Fibroblast of lung (primary cell): ENCODE measurements at regions not wholly inside any gene's neighbourhood (a gene's known extent, or its start where the extent isn't known, plus 50 kb on each side); places are given as distances from the start of the nearest gene placed in this dataset.

ENCODE experiments used
- DNase-seq, 2 donors: peaks; one replicate each; pipeline versions ENCODE4 v3.0.0 to v3.0.0-alpha.2; 2010; ENCODE audit warnings: low read depth in 2 of 2
- H2AFZ ChIP-seq: 2 replicates; pipeline ENCODE4 v1.5.1; 2012; ENCODE audit warnings: low read length, control low read depth, inconsistent platforms
- H3K27ac ChIP-seq: 2 replicates; pipeline ENCODE4 v1.5.1; 2011; ENCODE audit warnings: low read length, control low read depth; ENCODE audit not compliant: insufficient read depth
- H3K27me3 ChIP-seq: 2 replicates; pipeline ENCODE4 v1.5.1; 2011; ENCODE audit warnings: mild to moderate bottlenecking, low read length; ENCODE audit not compliant: control insufficient read depth, insufficient read depth
- H3K36me3 ChIP-seq: 2 replicates; pipeline ENCODE4 v1.5.1; 2011; ENCODE audit warnings: low read length; ENCODE audit not compliant: control insufficient read depth, insufficient read depth
- H3K4me1 ChIP-seq: 2 replicates; pipeline ENCODE4 v1.5.1; 2011; ENCODE audit warnings: low read length; ENCODE audit not compliant: control insufficient read depth, insufficient read depth; ENCODE audit errors: extremely low read depth
- H3K4me2 ChIP-seq: 2 replicates; pipeline ENCODE4 v1.5.1; 2011; ENCODE audit warnings: low read length, control low read depth; ENCODE audit not compliant: insufficient read depth; ENCODE audit errors: extremely low read depth
- H3K4me3 ChIP-seq, 4 experiments: fragments of 200-600 bp in 1 of 4; sonication (generic) in 1 of 4; replicated peaks in 1 of 4; 2 replicates each; pipeline ENCODE4 v1.5.1; 2011 to 2016; ENCODE audit warnings: low read length in 4 of 4, low read depth in 3 of 4, mild to moderate bottlenecking in 3 of 4, control low read depth in 2 of 4, inconsistent platforms in 1 of 4, mixed read lengths in 1 of 4; ENCODE audit not compliant: insufficient read depth in 1 of 4; ENCODE audit errors: control extremely low read depth in 1 of 4
- H3K79me2 ChIP-seq: 2 replicates; pipeline ENCODE4 v1.5.1; 2012; ENCODE audit warnings: mild to moderate bottlenecking, low read length, inconsistent platforms; ENCODE audit not compliant: control insufficient read depth, insufficient read depth
- H3K9ac ChIP-seq: 2 replicates; pipeline ENCODE4 v1.5.1; 2011; ENCODE audit warnings: mild to moderate bottlenecking, low read length, control low read depth; ENCODE audit not compliant: insufficient read depth
- H3K9me3 ChIP-seq: 2 replicates; pipeline ENCODE4 v1.5.1; 2012; ENCODE audit warnings: low read depth, low read length; ENCODE audit not compliant: control insufficient read depth, insufficient read depth
- H4K20me1 ChIP-seq: 2 replicates; pipeline ENCODE4 v1.5.1; 2011; ENCODE audit warnings: low read length; ENCODE audit not compliant: control insufficient read depth, insufficient read depth; ENCODE audit errors: extremely low read depth
- CTCF ChIP-seq, 2 donors: IDR thresholded peaks in 1 of 2; conservative IDR thresholded peaks in 1 of 2; 1 replicate in 1 of 2; 2 replicates in 1 of 2; pipeline ENCODE4 v1.5.1; 2011 to 2012; ENCODE audit warnings: low read length in 2 of 2, control low read depth in 1 of 2, inconsistent platforms in 1 of 2, low read depth in 1 of 2, mild to moderate bottlenecking in 1 of 2
- EZH2 ChIP-seq: IDR thresholded peaks from 2 replicates; pipeline ENCODE4 v1.5.1; 2012; ENCODE audit warnings: low read length, control low read depth, mild to moderate bottlenecking; ENCODE audit errors: missing control alignments

- Histone ChIP-seq H3K27me3 (no peaks in the 10 kb centered on the region), H3K9me3 (no peaks in the 10 kb centered on the region), H3K4me1 (no peaks in the 10 kb centered on the region), H2AFZ (no peak overlapping the region), H3K9ac (no peak overlapping the region), H3K27ac (no peak overlapping the region), H3K36me3 (no peaks in the 10 kb centered on the region), H3K79me2 (no peaks in the 10 kb centered on the region), H3K4me2 (no peak overlapping the region), H3K4me3 (no peak overlapping the region), H4K20me1 (no peaks in the 10 kb centered on the region)
- DNase-seq: no peak
- TF ChIP-seq EZH2: no peak
- TF ChIP-seq CTCF (conservative IDR thresholded peaks at IDR 0.05 in 1 of 2, IDR thresholded peaks at IDR 0.05 in 1 of 2; ENCODE audit: low read depth in 1 of 2, low read length in 2 of 2): no peak
Observed at GRCh38 chr4:134720030-134720429, 518.4 kb upstream of the PABPC4L start.

GRCh38 chr4:134708616-134709015 is 507.0 kb upstream of the PABPC4L start:
- Histone ChIP-seq H3K36me3 (no peaks in the 10 kb centered on the region), H3K4me1 (no peaks in the 10 kb centered on the region), H3K4me3 (no peak overlapping the region), H3K4me2 (no peak overlapping the region), H3K79me2 (no peaks in the 10 kb centered on the region), H3K9me3 (no peaks in the 10 kb centered on the region), H2AFZ (no peak overlapping the region), H4K20me1 (no peaks in the 10 kb centered on the region), H3K9ac (no peak overlapping the region), H3K27me3 (no peaks in the 10 kb centered on the region), H3K27ac (no peak overlapping the region)
- TF ChIP-seq CTCF (conservative IDR thresholded peaks at IDR 0.05 in 1 of 2, IDR thresholded peaks at IDR 0.05 in 1 of 2; ENCODE audit: low read depth in 1 of 2, low read length in 2 of 2) (no peak), EZH2 (no peak)
- no peak for DNase-seq

GRCh38 chr4:134708026-134708425 is 506.4 kb upstream of the PABPC4L start:
- Histone ChIP-seq H2AFZ (no peak overlapping the region), H3K36me3 (no peaks in the 10 kb centered on the region), H4K20me1 (no peaks in the 10 kb centered on the region), H3K4me3 (no peak overlapping the region), H3K4me2 (no peak overlapping the region), H3K79me2 (no peaks in the 10 kb centered on the region), H3K27ac (no peak overlapping the region), H3K9me3 (no peaks in the 10 kb centered on the region), H3K27me3 (no peaks in the 10 kb centered on the region), H3K4me1 (no peaks in the 10 kb centered on the region), H3K9ac (no peak overlapping the region)
- TF ChIP-seq CTCF (conservative IDR thresholded peaks at IDR 0.05 in 1 of 2, IDR thresholded peaks at IDR 0.05 in 1 of 2; ENCODE audit: low read depth in 1 of 2, low read length in 2 of 2): no peak
- no peak for TF ChIP-seq EZH2
- peak in 1 of 2 donors; percentile 0 for DNase-seq
